ENCODE measurements at regions not wholly inside any gene's neighbourhood (a gene's known extent, or its start where the extent isn't known, plus 50 kb on each side); places are given as distances from the start of the nearest gene placed in this dataset.

- peak; percentile 7 to 10 for DNase-seq (ENCODE audit: low read depth in 2 of 2)
- Histone ChIP-seq H3K27ac (ENCODE audit: insufficient read depth, low read length) (no peak overlapping the region), H3K9ac (ENCODE audit: insufficient read depth, low read length) (no peak overlapping the region), H3K4me1 (ENCODE audit: control insufficient read depth, extremely low read depth, insufficient read depth, low read length) (no peaks in the 10 kb centered on the region), H3K36me3 (ENCODE audit: control insufficient read depth, insufficient read depth, low read length) (no peaks in the 10 kb centered on the region), H3K79me2 (ENCODE audit: control insufficient read depth, insufficient read depth, low read length) (no peaks in the 10 kb centered on the region), H4K20me1 (ENCODE audit: control insufficient read depth, extremely low read depth, insufficient read depth, low read length) (no peaks in the 10 kb centered on the region), H3K9me3 (ENCODE audit: control insufficient read depth, insufficient read depth, low read depth, low read length) (no peaks in the 10 kb centered on the region), H3K27me3 (ENCODE audit: control insufficient read depth, insufficient read depth, low read length) (no peaks in the 10 kb centered on the region), H2AFZ (ENCODE audit: low read length) (no peak overlapping the region), H3K4me2 (ENCODE audit: extremely low read depth, insufficient read depth, low read length) (no peak overlapping the region), H3K4me3 (replicated peaks in 1 of 4; ENCODE audit: control extremely low read depth in 1 of 4, insufficient read depth in 1 of 4, low read depth in 3 of 4, low read length in 4 of 4) (no peak overlapping the region)
- TF ChIP-seq EZH2 (IDR thresholded peaks at IDR 0.05; ENCODE audit: low read length, missing control alignments) (no peak), CTCF (conservative IDR thresholded peaks at IDR 0.05 in 1 of 2, IDR thresholded peaks at IDR 0.05 in 1 of 2; ENCODE audit: low read depth in 1 of 2, low read length in 2 of 2) (no peak)
Measured at GRCh38 chr2:14881651-14882327, 249.3 kb downstream of the LRATD1 start.

- Histone ChIP-seq H3K36me3 (ENCODE audit: control insufficient read depth, insufficient read depth, low read length) (no peaks in the 10 kb centered on the region), H3K4me2 (ENCODE audit: extremely low read depth, insufficient read depth, low read length) (no peak overlapping the region), H4K20me1 (ENCODE audit: control insufficient read depth, extremely low read depth, insufficient read depth, low read length) (no peaks in the 10 kb centered on the region), H3K27me3 (ENCODE audit: control insufficient read depth, insufficient read depth, low read length) (no peaks in the 10 kb centered on the region), H3K9ac (ENCODE audit: insufficient read depth, low read length) (no peak overlapping the region), H3K9me3 (ENCODE audit: control insufficient read depth, insufficient read depth, low read depth, low read length) (no peaks in the 10 kb centered on the region), H3K4me3 (replicated peaks in 1 of 4; ENCODE audit: control extremely low read depth in 1 of 4, insufficient read depth in 1 of 4, low read depth in 3 of 4, low read length in 4 of 4) (no peak overlapping the region), H3K27ac (ENCODE audit: insufficient read depth, low read length) (no peak overlapping the region), H3K79me2 (ENCODE audit: control insufficient read depth, insufficient read depth, low read length) (no peaks in the 10 kb centered on the region), H3K4me1 (ENCODE audit: control insufficient read depth, extremely low read depth, insufficient read depth, low read length) (no peaks in the 10 kb centered on the region), H2AFZ (ENCODE audit: low read length) (no peak overlapping the region)
- no peak for DNase-seq (ENCODE audit: low read depth in 2 of 2)
- TF ChIP-seq CTCF (conservative IDR thresholded peaks at IDR 0.05 in 1 of 2, IDR thresholded peaks at IDR 0.05 in 1 of 2; ENCODE audit: low read depth in 1 of 2, low read length in 2 of 2), result no peak
Measured at GRCh38 chr2:14884651-14885050, 252.1 kb downstream of the LRATD1 start.

GRCh38 chr2:14891546-14891945 lies 259.0 kb downstream of the LRATD1 start:
- H3K4me1 ChIP-seq (ENCODE audit: control insufficient read depth, extremely low read depth, insufficient read depth, low read length), result no peaks in the 10 kb centered on the region
- TF ChIP-seq EZH2 (IDR thresholded peaks at IDR 0.05; ENCODE audit: low read length, missing control alignments), result no peak
- no peak for TF ChIP-seq CTCF (conservative IDR thresholded peaks at IDR 0.05 in 1 of 2, IDR thresholded peaks at IDR 0.05 in 1 of 2; ENCODE audit: low read depth in 1 of 2, low read length in 2 of 2)
- H2AFZ ChIP-seq (ENCODE audit: low read length), result no peak overlapping the region
- H3K79me2 ChIP-seq (ENCODE audit: control insufficient read depth, insufficient read depth, low read length), result no peaks in the 10 kb centered on the region
- H3K9ac ChIP-seq (ENCODE audit: insufficient read depth, low read length), result no peak overlapping the region
- no peak overlapping the region for H3K4me2 ChIP-seq (ENCODE audit: extremely low read depth, insufficient read depth, low read length)
- no peak for DNase-seq (ENCODE audit: low read depth in 2 of 2)
- no peaks in the 10 kb centered on the region for H3K27me3 ChIP-seq (ENCODE audit: control insufficient read depth, insufficient read depth, low read length)
- H3K36me3 ChIP-seq (ENCODE audit: control insufficient read depth, insufficient read depth, low read length), result no peaks in the 10 kb centered on the region
- no peaks in the 10 kb centered on the region for H3K9me3 ChIP-seq (ENCODE audit: control insufficient read depth, insufficient read depth, low read depth, low read length)
- H3K27ac ChIP-seq (ENCODE audit: insufficient read depth, low read length), result no peak overlapping the region
- no peaks in the 10 kb centered on the region for H4K20me1 ChIP-seq (ENCODE audit: control insufficient read depth, extremely low read depth, insufficient read depth, low read length)
- H3K4me3 ChIP-seq (replicated peaks in 1 of 4; ENCODE audit: control extremely low read depth in 1 of 4, insufficient read depth in 1 of 4, low read depth in 3 of 4, low read length in 4 of 4), result no peak overlapping the region
